GM10248 (cell line): ENCODE measurements at regions not wholly inside any gene's neighbourhood (a gene's known extent, or its start where the extent isn't known, plus 50 kb on each side); places are given as distances from the start of the nearest gene placed in this dataset.

ENCODE experiments used
- CTCF ChIA-PET: fragments of 300-600 bp; sonication (Branson Sonifier 250); formaldehyde crosslinking; extraction: SDS; loops from one replicate; lab custom pipeline; 2021; ENCODE audit warnings: antibody characterized with exemption; lab: Yijun Ruan, JAX
- POLR2A ChIA-PET: fragments of 350-650 bp; sonication (Branson Sonifier 250); formaldehyde crosslinking; extraction: SDS; loops from one replicate; lab custom pipeline; 2020; ENCODE audit warnings: antibody characterized with exemption; lab: Yijun Ruan, JAX
- DNase-seq: peaks from one replicate; pipeline ENCODE4 v3.0.0; 2012; ENCODE audit errors: extremely low spot score
- CTCF ChIP-seq: IDR thresholded peaks from 2 replicates; pipeline ENCODE4 v1.5.1; 2012; ENCODE audit warnings: mild to moderate bottlenecking, low read depth; ENCODE audit errors: extremely low read depth, missing control alignments, control extremely low read depth

- TF ChIP-seq CTCF: no peak
- DNase-seq: no peak
- POLR2A ChIA-PET: no interaction called here
- CTCF ChIA-PET: interaction anchor here (1.5 to 2.5 kb wide), 2 partner anchors 15 to 16 kb away, joined by 7 to 8 read pairs; no protein-coding TSS in a partner anchor
Measured at GRCh38 chr1:48077795-48078222, 80.6 kb upstream of the TRABD2B start.

GRCh38 chr1:48076017-48076416 lies 78.8 kb upstream of the TRABD2B start:
- TF ChIP-seq CTCF: no peak
- no peak for DNase-seq
- ChIA-PET CTCF (interaction anchor here (2.5 kb wide), 1 partner anchor 13 kb away, joined by 8 read pairs; no protein-coding TSS in a partner anchor), POLR2A (no interaction called here)

- POLR2A ChIA-PET: no interaction called here
- no peak for TF ChIP-seq CTCF
- no peak for DNase-seq
- CTCF ChIA-PET: interaction anchor here (1.0 kb wide), 1 partner anchor 19 kb away, joined by 3 read pairs; no protein-coding TSS in a partner anchor
Measured at GRCh38 chr1:48073798-48074530, 76.8 kb upstream of the TRABD2B start.

GRCh38 chr1:48071513-48071912 lies 74.3 kb upstream of the TRABD2B start:
- ChIA-PET CTCF (no interaction called here), POLR2A (no interaction called here)
- DNase-seq: no peak
- no peak for TF ChIP-seq CTCF

GRCh38 chr1:48070396-48070750 lies 73.2 kb upstream of the TRABD2B start:
- CTCF ChIA-PET: interaction anchor here (1.8 kb wide), 1 partner anchor 23 kb away, joined by 4 read pairs; no protein-coding TSS in a partner anchor
- POLR2A ChIA-PET: no interaction called here
- no peak for DNase-seq
- TF ChIP-seq CTCF: no peak

- CTCF ChIA-PET: interaction anchor here (0.8 to 1.9 kb wide), 4 partner anchors 8 to 59 kb away, joined by 3 to 6 read pairs (median 4); no protein-coding TSS in a partner anchor
- DNase-seq: no peak
- POLR2A ChIA-PET: no interaction called here
- TF ChIP-seq CTCF: no peak
Measured at GRCh38 chr1:48069662-48070395, 72.6 kb upstream of the TRABD2B start.
